ENCODE measurements at regions not wholly inside any gene's neighbourhood (a gene's known extent, or its start where the extent isn't known, plus 50 kb on each side); places are given as distances from the start of the nearest gene placed in this dataset.
"Not testable (repeated sequence)": the region's sequence is repeated elsewhere in the genome, so short reads cannot be mapped to it uniquely, and the experiment has no call there.

DNA sequence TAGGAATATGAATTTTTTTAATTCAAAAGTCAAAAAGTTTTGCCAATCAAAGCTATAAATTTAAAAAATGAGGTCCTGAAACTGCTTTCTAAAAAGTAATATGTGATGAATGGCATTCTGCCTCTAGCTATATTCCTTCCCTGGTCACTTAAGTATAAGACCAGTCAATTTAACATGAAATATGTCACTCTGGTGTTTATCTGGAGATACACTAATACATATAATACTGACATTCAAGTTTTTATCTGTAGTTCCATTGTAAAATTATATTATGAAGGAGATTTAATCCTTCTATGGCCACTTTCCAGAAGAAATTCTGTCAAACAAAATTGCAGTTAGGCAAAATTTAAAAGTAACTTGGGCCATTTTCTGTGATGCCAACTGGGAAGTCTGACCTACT, 236.8 kb downstream of the CNTN3 start:
- no peak overlapping the region for H3K4me3 ChIP-seq (ENCODE audit: low read depth, low read length)
- in situ Hi-C loops (cut with HindIII; ENCODE audit: low sequenced_read_pairs), result no loop called here
- no peak for DNase-seq (ENCODE audit: low read depth)
- TF ChIP-seq, protein P1, sequence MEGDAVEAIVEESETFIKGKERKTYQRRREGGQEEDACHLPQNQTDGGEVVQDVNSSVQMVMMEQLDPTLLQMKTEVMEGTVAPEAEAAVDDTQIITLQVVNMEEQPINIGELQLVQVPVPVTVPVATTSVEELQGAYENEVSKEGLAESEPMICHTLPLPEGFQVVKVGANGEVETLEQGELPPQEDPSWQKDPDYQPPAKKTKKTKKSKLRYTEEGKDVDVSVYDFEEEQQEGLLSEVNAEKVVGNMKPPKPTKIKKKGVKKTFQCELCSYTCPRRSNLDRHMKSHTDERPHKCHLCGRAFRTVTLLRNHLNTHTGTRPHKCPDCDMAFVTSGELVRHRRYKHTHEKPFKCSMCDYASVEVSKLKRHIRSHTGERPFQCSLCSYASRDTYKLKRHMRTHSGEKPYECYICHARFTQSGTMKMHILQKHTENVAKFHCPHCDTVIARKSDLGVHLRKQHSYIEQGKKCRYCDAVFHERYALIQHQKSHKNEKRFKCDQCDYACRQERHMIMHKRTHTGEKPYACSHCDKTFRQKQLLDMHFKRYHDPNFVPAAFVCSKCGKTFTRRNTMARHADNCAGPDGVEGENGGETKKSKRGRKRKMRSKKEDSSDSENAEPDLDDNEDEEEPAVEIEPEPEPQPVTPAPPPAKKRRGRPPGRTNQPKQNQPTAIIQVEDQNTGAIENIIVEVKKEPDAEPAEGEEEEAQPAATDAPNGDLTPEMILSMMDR (IDR thresholded peaks at IDR 0.05; ENCODE audit: low read depth, low read length, missing control alignments), result no peak

- H3K4me3 ChIP-seq (ENCODE audit: low read depth, low read length); in situ Hi-C loops (cut with HindIII; ENCODE audit: low sequenced_read_pairs); DNase-seq (ENCODE audit: low read depth): not testable (repeated sequence)
Measured at GRCh38 chr3:74376323-74376722, 238.1 kb downstream of the CNTN3 start.

DNA sequence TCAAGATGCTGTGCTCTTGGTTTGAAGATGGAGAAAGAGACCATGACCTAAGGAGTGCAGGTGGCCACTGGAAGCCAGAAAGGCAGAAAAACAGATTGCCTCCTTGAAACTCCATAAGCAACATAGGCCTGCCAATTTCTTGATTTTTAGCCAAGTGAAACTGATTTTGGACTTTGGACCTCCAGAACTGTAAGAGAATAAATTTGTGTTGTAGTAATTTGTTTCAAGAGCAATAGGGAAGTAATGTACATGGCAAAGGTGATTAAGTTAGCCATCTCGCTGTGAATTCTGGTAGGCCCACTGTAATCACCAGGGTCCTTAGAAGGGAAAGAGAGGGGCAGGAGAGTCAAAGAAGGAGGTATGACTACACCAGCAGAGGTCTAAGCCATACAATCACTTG, 238.8 kb downstream of the CNTN3 start:
- TF ChIP-seq, protein P1 (IDR thresholded peaks at IDR 0.05; ENCODE audit: low read depth, low read length, missing control alignments), result no peak
- in situ Hi-C loops (cut with HindIII; ENCODE audit: low sequenced_read_pairs), result no loop called here
- no peak for DNase-seq (ENCODE audit: low read depth)
- no peak overlapping the region for H3K4me3 ChIP-seq (ENCODE audit: low read depth, low read length)

GRCh38 chr3:74372743-74373142, 241.7 kb downstream of the CNTN3 start:
- in situ Hi-C loops (cut with HindIII; ENCODE audit: low sequenced_read_pairs), result no loop called here
- TF ChIP-seq, protein P1 (IDR thresholded peaks at IDR 0.05; ENCODE audit: low read depth, low read length, missing control alignments), result no peak
- no peak overlapping the region for H3K4me3 ChIP-seq (ENCODE audit: low read depth, low read length)
- DNase-seq (ENCODE audit: low read depth), result no peak

DNA sequence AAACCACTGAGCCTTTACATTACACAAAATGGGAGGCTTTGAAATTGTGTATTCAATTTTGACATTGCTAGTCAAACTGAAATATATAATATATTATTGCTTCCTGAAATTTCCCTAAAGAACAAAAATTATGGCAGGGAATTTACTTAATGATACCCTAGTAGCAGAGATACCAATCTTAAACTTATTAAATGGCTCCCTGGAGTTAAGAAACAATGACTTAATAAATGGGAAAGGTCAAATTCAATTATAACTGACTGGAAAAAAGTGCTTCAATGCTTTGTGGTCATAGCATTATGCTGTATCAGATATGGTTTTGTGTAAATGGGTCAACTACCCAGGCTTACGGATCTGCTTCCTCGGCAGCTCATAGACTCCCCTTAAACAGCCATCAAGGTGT, 244.1 kb downstream of the CNTN3 start:
- in situ Hi-C loops (cut with HindIII; ENCODE audit: low sequenced_read_pairs), result no loop called here
- DNase-seq (ENCODE audit: low read depth), result no peak
- TF ChIP-seq, protein P1 (IDR thresholded peaks at IDR 0.05; ENCODE audit: low read depth, low read length, missing control alignments), result no peak
- no peak overlapping the region for H3K4me3 ChIP-seq (ENCODE audit: low read depth, low read length)

- TF ChIP-seq, protein P1 (IDR thresholded peaks at IDR 0.05; ENCODE audit: low read depth, low read length, missing control alignments), result no peak
- DNase-seq (ENCODE audit: low read depth), result no peak
- in situ Hi-C loops (cut with HindIII; ENCODE audit: low sequenced_read_pairs), result no loop called here
- no peak overlapping the region for H3K4me3 ChIP-seq (ENCODE audit: low read depth, low read length)
Measured at GRCh38 chr3:74366331-74366730, 248.1 kb downstream of the CNTN3 start.

- TF ChIP-seq, protein P1 (IDR thresholded peaks at IDR 0.05; ENCODE audit: low read depth, low read length, missing control alignments), result no peak
- no peak overlapping the region for H3K4me3 ChIP-seq (ENCODE audit: low read depth, low read length)
- DNase-seq (ENCODE audit: low read depth), result no peak
- in situ Hi-C loops (cut with HindIII; ENCODE audit: low sequenced_read_pairs), result no loop called here
Measured at GRCh38 chr3:74363346-74363745, 251.1 kb downstream of the CNTN3 start.

All from astrocyte of the cerebellum (primary cell).